ENCODE measurements at regions not wholly inside any gene's neighbourhood (a gene's known extent, or its start where the extent isn't known, plus 50 kb on each side); places are given as distances from the start of the nearest gene placed in this dataset.
"Not testable (repeated sequence)": the region's sequence is repeated elsewhere in the genome, so short reads cannot be mapped to it uniquely, and the experiment has no call there.

- DNase-seq (ENCODE audit: low read depth) = no peak
These were observed 1188.1 kb downstream of the DTWD2 start for GRCh38 chr5:117800261-117800660.

DNA sequence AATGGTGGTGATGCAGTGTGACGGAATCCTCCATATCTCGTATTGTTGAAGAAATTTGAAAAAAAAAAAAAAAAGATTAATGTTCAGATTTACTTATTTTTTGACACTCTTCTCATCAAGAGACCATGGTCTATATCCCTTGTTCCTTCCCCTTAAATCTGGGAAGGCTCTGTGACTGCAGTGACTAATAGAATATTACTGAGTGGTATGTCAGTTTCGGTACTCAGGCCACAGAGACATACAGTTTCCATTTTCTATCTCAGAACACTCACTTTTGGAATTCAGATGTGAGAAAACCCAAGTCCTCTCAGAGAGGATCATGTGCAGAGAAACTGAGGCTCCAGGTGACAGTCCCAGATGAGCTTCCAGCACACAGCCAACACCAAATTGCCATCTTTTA, 1193.5 kb downstream of the DTWD2 start:
- DNase-seq (ENCODE audit: low read depth) = no peak

GRCh38 chr5:117793963-117794362, 1194.4 kb downstream of the DTWD2 start:
- no peak for DNase-seq (ENCODE audit: low read depth)

GRCh38 chr5:117792476-117792875, 1195.9 kb downstream of the DTWD2 start:
- DNase-seq (ENCODE audit: low read depth) = no peak

- no peak for DNase-seq (ENCODE audit: low read depth)
These were observed 1199.8 kb downstream of the DTWD2 start for GRCh38 chr5:117788596-117788995.

DNA sequence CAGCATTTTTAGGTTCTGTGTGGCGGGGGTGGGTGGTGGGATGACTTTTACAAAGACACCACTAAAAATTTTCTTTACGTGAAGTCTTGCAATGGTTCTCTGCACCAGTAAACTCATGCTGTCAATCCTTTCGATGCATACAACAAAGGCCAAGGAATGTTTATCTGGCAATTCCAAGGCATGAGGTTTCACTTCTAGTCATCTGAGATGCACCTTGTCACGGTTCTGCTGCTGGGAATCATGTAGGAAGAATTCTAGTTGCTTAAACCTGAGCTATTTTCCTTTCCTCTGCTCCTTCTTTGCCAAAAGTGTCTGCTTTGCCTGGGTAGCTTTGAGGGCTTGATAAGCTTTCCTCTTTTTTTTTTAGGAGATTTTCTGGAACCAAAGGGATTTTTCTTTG, 1204.5 kb upstream of the SEMA6A start:
- DNase-seq (ENCODE audit: low read depth) = no peak

DNA sequence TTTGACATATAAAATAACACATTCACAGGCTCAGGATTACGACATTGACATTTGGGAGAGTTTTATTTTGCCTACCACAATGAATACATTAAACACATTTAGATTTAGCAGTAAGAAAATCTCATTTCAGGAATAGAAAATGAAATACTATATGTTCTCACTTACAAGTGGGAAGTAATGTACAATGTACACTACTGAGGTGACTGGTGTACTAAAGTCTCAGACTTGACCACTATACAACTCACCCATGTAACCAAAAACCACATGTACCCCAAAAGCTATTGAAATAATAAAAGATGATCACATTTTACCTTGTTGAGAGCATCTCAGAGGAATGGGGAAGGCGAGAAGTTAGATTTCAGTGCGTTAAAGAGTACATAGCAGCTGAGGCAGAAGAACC, 1202.4 kb upstream of the SEMA6A start:
- DNase-seq (ENCODE audit: low read depth) = no peak

GRCh38 chr5:117769877-117770276, 1195.3 kb upstream of the SEMA6A start:
- DNase-seq (ENCODE audit: low read depth) = no peak

DNA sequence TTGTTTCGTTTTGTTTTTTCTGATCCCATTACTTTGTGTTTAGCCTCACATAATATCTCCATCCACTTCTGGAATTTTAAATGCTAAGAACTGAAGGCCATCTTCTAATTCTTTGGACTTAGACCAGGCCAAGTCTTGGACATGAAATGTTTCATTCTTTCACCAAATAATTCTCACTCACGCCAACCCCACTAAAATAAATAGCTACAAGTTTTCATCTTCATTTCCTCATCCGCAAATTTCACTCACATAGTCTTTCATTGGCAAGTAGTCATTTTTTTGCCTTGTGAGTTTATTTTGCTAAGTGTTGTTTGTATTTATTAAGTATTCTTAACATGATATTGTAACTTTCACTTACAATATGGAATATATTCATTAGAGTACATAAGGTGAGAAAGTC, 1188.6 kb upstream of the SEMA6A start:
- DNase-seq (ENCODE audit: low read depth) = no peak

DNA sequence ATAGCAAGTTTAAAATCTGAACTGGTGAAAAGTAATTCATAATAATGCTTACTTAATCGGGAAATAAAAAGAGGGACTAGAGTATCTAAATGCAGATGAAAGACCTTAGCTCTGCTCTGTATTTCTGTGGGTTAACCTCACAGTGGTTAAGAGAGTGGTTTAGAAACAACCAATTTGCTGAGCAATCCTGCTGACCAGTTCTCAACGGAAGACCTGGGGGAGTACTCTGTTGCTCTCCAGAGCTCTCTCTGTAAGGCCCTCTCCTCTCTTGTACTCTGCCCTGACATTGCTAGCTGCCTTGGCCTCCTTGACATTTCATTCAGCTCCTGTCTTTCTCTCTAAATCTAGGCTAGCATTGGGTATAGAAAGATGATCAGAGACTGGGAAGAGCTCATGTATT, 1186.6 kb upstream of the SEMA6A start:
- no peak for DNase-seq (ENCODE audit: low read depth)

GRCh38 chr5:117759849-117760499, 1185.4 kb upstream of the SEMA6A start:
- no peak for DNase-seq (ENCODE audit: low read depth)

GRCh38 chr5:117752403-117752802, 1177.8 kb upstream of the SEMA6A start:
- no peak for DNase-seq (ENCODE audit: low read depth)

DNA sequence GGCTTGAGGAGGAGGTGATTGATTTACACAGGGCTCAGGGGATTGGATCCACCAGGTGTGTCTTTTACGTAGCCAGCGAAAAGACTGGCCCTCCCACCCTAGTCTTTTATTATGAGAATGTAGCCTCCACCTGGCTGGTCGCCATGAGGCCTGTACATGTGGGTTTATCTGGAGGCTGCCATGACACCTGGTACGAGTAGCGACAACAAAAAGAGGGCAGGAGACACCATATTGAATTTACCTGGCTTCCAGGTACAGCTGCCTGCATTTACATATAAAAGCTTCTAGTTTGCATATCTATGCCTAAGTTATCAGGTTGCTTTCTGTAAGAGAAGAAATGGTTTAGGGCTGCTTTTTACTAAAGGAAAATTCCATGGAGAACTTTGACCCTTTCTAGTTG, 1173.7 kb upstream of the SEMA6A start:
- DNase-seq (ENCODE audit: low read depth) = no peak

GRCh38 chr5:117743337-117743736, 1168.7 kb upstream of the SEMA6A start:
- no peak for DNase-seq (ENCODE audit: low read depth)

- no peak for DNase-seq (ENCODE audit: low read depth)
These were observed 1167.1 kb upstream of the SEMA6A start for GRCh38 chr5:117741655-117742206.

DNA sequence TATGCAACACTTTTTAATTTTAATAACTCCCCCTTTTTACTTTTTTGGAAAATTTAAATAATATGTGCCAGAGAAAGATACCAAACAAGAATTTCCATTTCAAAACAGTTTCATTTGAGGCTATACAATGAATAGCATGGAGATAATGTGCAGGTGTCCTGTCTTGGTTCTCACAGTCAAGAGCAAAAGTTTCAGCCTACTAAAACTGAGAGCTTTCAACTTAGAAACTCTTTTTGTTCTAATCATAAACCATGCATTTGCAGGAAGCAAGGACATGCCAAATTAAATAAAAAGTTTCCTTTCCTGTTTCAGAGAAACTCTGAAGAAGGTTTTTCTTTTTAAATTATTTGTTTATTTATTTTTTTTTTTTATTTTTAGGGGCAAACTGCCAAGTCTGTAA, 1165.6 kb upstream of the SEMA6A start:
- no peak for DNase-seq (ENCODE audit: low read depth)

- no peak for DNase-seq (ENCODE audit: low read depth)
These were observed 1163.9 kb upstream of the SEMA6A start for GRCh38 chr5:117738571-117738970.

- DNase-seq (ENCODE audit: low read depth) = no peak
These were observed 1162.1 kb upstream of the SEMA6A start for GRCh38 chr5:117736698-117737097.

- no peak for DNase-seq (ENCODE audit: low read depth)
These were observed 1159.4 kb upstream of the SEMA6A start for GRCh38 chr5:117734056-117734455.

- DNase-seq (ENCODE audit: low read depth) = no peak
These were observed 1158.4 kb upstream of the SEMA6A start for GRCh38 chr5:117733051-117733450.

GRCh38 chr5:117732264-117732663, 1157.6 kb upstream of the SEMA6A start:
- no peak for DNase-seq (ENCODE audit: low read depth)

GRCh38 chr5:117731446-117731845, 1156.8 kb upstream of the SEMA6A start:
- no peak for DNase-seq (ENCODE audit: low read depth)

GRCh38 chr5:117720784-117721183, 1146.2 kb upstream of the SEMA6A start:
- DNase-seq (ENCODE audit: low read depth) = not testable (repeated sequence)

DNA sequence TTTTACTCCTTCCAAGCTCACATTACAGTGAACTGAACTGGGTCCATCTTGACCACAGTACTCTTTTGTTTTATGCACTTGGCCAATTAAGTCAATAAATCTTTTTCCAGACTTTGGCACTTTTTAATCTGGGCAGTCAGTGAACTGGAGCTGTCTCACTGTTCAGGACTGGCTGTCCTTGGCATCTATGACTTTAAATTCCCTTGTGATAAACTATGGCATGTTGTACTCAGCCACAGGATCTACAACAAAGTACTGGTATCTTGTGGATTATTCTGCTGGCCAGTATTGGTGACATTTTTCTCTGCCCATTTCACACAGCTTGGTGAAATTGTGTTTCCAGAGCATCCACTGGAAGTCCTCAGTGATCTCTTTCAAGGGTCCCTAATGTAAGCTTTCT, 1144.8 kb upstream of the SEMA6A start:
- DNase-seq (ENCODE audit: low read depth) = no peak
